Activated naive CD4-positive, alpha-beta T cell treated with anti-CD3 and anti-CD28 coated beads, Interleukin-2, amount 50 U/mL, for 16 hours (primary cell): ENCODE measurements at regions not wholly inside any gene's neighbourhood (a gene's known extent, or its start where the extent isn't known, plus 50 kb on each side); places are given as distances from the start of the nearest gene placed in this dataset.
"Not testable (repeated sequence)": the region's sequence is repeated elsewhere in the genome, so short reads cannot be mapped to it uniquely, and the experiment has no call there.

ENCODE experiments used
- DNase-seq: peaks from one replicate; pipeline ENCODE4 v3.0.0-alpha.2; 2020

DNA sequence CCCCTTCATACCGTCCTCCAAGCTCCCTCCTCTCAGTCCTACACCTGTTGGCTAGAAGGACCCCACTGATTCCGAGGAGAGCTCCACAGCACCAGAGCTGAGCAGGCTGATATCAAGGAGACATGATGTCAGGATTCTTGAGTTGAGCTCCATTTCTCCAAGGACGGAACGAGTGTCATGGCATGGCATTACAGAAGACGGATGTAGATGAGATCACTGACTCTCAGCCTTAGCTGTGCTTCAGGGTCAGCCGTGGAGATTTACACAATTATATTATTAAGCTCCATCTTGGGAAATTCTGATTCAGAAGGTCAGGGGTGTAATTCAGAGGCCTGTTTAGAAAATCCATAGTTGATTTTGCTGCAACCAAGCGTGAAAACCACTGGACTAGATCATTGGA, 428.9 kb upstream of the B3GAT1 start:
- no peak for DNase-seq

DNA sequence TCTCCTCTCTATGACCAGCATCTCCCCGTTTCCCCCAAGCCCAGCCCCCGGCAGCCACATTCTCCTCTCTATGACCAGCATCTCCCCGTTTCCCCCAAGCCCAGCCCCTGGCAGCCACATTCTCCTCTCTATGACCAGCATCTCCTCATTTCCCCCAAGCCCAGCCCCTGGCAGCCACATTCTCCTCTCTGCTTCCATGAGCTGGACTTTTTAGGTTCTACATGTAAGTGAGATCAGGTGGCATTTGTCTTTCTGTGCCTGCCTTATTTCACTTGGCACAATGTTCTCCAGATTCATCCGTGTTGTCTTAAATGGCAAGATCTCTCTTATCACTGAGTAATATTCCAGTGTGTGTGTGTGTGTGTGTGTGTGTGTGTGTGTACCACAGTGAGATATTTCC, 428.1 kb upstream of the B3GAT1 start:
- not testable (repeated sequence) for DNase-seq

DNA sequence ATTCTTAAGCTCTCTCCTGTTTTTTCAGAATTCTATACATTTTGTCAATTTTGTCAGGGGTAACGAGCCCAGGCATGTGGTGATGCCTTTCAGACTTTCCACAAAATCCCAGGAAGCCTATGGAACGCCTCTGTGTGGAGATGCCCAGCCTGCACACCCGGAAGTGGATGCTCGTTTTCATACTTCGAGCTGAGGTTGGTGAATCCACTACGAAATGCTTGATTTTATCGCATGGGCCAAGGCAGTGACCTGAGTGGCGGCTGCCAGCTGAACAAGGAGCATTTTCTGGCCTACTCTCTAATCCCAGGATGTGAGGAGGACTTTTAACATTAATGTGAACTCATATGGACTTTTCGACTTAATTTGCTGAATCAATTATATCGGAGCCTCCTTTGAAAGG, 426.7 kb upstream of the B3GAT1 start:
- no peak for DNase-seq

DNA sequence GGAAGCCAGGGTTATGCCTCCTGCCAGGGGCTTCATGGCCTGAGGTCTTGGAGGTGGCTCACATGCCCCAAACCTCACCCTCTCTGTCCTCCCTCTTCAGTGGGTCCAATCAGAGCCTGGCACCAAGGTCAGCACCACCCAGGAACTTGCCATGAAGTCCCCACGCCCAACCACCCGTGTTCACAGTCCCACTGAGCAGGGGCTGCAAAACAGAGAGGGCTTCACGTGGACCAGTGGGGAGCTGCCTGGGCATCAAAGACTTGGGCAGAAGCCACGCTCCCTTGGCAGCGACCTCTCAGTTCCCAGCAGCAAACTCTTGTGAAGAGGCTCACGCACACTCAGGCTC, 425.8 kb upstream of the B3GAT1 start:
- no peak for DNase-seq

DNA sequence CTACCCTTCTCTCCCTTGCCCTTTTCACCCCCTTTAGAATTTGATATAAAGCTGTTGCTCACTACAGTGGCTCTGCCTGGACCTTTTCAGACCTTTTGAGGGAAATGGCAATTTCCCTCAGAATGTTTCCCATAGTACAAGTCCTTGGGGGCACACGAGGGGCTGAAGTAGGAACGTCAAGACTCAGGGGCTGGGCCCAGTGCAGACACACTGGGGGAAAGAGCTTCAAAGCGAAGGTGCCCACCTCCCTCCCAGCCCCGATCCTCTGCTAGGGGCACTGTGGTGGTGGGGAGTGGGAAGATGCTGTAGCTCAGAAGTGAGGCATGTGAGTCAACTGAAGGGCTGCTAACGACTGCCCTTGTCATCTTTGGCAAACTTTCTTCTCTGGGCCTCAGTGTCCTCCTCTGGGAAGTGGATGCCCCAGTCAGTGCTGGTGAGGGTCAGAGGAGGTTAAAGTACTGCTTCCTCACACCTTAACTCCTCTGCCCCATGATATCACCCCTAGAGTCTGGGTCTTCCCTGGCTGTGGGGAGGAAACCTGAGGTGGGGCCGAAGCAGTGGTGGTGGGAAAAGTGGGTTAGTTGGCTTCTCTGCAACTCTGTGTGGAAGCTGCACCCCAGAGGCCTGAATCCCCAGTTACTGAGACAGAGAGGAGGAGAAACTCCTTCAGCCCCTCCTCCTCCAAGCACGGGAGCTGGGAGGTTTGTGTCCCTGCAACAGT, 425.3 kb upstream of the B3GAT1 start:
- no peak for DNase-seq

GRCh38 chr11:134836561-134836960, 424.5 kb upstream of the B3GAT1 start:
- no peak for DNase-seq

DNA sequence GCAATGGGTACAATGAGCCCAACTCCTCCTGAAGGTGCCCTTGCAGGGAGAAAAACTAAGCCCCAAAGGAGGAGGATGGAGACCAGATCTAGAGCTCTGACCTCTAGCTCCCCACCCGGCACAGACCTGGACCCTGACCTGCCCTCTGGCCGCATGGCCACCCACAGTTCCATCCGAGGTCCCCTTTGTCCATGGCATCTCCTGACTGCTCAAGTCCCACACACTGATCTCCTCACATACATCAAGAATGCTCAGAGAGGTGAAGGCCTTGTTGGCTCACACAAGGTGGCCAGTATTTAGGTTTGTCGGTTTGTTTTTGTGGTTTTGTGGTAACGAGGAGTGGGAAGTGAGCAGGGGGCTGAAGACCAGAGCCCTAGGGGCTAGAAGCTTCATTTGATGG, 423.5 kb upstream of the B3GAT1 start:
- no peak for DNase-seq

DNA sequence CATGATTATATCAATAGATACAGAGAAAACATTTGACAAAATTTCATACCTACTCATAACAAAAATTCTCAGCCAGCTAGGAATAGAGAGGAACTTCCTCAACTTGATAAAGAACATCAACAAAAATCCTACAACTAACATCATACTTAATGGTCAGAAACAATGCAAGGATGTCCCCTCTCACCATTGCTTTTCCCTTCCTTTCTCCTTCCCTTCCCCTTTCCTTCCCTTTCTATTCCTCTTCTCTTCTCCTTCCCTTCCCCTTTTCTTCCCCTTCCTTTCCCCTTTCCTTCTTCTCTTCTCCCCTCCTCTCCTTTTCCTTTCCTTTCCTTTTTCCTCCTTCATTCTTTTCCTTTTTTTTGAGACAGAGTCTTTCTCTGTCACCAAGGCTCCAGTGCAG, 418.3 kb upstream of the B3GAT1 start:
- no peak for DNase-seq

DNA sequence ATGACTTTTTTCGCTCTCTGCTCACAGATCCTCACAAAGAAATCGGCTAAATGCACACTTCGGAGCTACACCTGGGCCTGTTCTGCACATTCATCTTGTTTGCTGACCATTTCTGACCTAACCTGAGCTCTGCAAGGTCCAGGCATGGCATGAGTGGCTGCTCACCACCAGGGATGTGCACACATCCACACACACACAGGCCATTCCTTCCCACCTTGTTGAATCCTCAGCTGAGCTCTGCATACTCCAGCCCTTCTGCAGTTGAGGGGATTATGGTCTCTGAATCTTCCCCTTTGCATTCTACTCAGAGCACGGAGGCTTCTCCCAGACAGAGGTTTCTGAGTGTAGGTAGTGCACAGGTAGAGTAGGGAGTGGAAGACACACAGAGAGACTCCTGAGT, 411.9 kb upstream of the B3GAT1 start:
- DNase-seq: no peak

GRCh38 chr11:134822897-134823296, 410.9 kb upstream of the B3GAT1 start:
- no peak for DNase-seq

GRCh38 chr11:134821422-134821821, 409.4 kb upstream of the B3GAT1 start:
- DNase-seq: no peak

- no peak for DNase-seq
Measured at GRCh38 chr11:134819041-134819440, 407.0 kb upstream of the B3GAT1 start.

GRCh38 chr11:134818516-134818915, 406.5 kb upstream of the B3GAT1 start:
- no peak for DNase-seq

GRCh38 chr11:134815404-134815803, 403.4 kb upstream of the B3GAT1 start:
- DNase-seq: no peak

DNA sequence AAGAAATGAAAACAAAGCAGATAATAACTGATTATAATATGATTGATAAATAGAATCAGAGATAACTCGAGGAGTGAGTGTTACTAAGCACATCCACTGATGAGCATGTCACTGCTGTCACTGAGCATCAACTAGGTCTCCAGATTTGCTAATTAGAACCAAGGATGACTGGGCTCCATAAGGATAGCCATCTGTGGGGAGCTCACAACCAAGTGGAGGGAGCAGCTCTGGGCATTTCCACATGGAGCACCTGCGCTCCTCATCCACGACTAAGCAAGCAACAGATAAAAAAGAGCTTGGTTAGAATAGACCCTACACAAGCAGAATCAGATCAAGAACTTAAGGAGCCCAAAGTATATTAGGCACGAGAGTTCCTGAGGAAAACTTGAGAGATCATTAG, 396.0 kb upstream of the B3GAT1 start:
- no peak for DNase-seq

- no peak for DNase-seq
Measured at GRCh38 chr11:134802598-134802997, 390.6 kb upstream of the B3GAT1 start.

- no peak for DNase-seq
Measured at GRCh38 chr11:134802116-134802515, 390.1 kb upstream of the B3GAT1 start.

- no peak for DNase-seq
Measured at GRCh38 chr11:134801570-134801969, 389.5 kb upstream of the B3GAT1 start.

- no peak for DNase-seq
Measured at GRCh38 chr11:134800826-134801225, 388.8 kb upstream of the B3GAT1 start.

- no peak for DNase-seq
Measured at GRCh38 chr11:134800130-134800529, 388.1 kb upstream of the B3GAT1 start.

GRCh38 chr11:134799386-134799785, 387.3 kb upstream of the B3GAT1 start:
- DNase-seq: no peak

GRCh38 chr11:134797411-134798089, 385.5 kb upstream of the B3GAT1 start:
- no peak for DNase-seq

DNA sequence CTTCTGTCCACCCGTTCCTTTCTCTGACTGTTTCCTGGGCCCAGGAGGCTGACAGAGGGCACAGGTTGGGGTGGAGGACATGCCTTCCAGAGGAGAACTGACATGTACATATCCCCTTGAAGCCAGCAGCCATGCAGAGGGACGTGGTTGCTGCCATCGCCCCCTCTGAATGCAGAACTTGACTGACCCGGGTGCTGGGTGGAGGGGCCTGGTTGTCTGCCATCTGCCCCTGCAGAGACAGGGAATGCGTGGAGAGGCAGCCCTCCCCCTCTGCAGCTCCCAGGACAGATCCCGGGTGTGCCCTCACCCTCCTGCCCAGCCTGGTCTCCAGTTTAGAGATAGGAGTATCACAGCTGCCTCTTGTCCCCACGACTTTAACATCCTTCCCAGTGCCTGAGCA, 383.0 kb upstream of the B3GAT1 start:
- DNase-seq: no peak

GRCh38 chr11:134794192-134794591, 382.1 kb upstream of the B3GAT1 start:
- no peak for DNase-seq

- no peak for DNase-seq
Measured at GRCh38 chr11:134792677-134793076, 380.6 kb upstream of the B3GAT1 start.
